ENCODE measurements at regions not wholly inside any gene's neighbourhood (a gene's known extent, or its start where the extent isn't known, plus 50 kb on each side); places are given as distances from the start of the nearest gene placed in this dataset.

DNA sequence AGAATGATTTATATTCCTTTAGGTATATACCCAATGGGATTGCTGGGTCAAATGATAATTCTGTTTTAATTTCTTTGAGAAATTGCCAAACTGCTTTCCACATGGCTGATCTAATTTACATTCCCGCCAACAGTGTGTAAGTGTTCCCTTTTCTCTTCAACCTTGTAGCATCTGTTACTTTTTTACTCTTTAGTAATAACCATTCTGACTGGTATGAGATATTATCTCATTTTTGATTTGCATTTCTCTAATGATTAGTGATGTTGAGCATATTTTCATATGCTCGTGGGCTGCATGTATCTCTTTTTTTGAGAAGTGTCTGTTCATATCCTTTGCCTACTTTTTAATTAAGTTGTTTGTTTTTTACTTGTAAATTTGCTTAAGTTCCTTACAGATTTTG is 1264.2 kb downstream of the OTOL1 start:
- ATAC-seq, result no peak
- Mint-ChIP-seq H3K27me3 (ENCODE audit: low read depth) (no peaks in the 10 kb centered on the region), H3K4me1 (ENCODE audit: low read depth) (no peaks in the 10 kb centered on the region), H3K36me3 (ENCODE audit: insufficient read depth) (no peaks in the 10 kb centered on the region), H3K9me3 (peaks cover 3% of the 10 kb centered on the region), H3K4me3 (no peak overlapping the region)
- no peak for DNase-seq

DNA sequence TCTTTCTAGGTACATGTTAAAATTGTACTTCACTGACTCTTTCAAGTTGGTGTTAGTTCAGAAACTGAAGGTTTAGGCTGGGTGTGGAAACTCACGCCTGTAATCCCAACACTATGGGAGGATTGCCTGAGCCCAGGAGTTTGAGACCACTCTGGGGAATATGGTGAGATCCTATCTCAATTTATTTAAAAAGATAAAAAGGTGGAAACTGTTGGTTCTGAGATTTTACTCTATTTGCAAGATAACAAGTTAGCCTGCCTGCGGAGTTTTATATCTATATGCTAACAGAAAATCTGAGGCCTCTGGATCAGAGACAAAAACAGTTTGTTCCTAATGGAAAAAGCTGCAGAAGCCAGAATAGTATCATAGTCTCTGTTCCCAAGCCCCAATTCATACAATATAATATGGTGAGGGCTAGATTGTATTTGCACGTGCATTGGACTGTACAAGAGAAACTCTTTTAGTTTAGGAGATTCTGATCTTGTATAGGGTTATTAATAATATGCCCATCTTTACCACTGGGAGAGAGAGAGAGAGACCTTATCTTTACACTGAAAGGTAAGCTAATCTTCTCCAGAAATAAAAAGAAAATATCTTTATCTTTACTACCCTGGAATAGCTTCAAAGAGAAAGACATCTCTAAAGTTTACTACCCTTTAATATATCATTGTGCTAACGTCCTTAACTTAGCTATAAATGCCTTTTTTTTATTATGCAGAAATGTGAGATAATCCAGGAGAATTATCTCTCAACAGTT is 1267.6 kb downstream of the OTOL1 start:
- H3K27me3 Mint-ChIP-seq (ENCODE audit: low read depth), result no peaks in the 10 kb centered on the region
- no peak for DNase-seq
- no peaks in the 10 kb centered on the region for H3K4me1 Mint-ChIP-seq (ENCODE audit: low read depth)
- H3K4me3 Mint-ChIP-seq, result no peak overlapping the region
- ATAC-seq, result no peak
- no peaks in the 10 kb centered on the region for H3K36me3 Mint-ChIP-seq (ENCODE audit: insufficient read depth)
- peaks cover 9% of the 10 kb centered on the region for H3K9me3 Mint-ChIP-seq

DNA sequence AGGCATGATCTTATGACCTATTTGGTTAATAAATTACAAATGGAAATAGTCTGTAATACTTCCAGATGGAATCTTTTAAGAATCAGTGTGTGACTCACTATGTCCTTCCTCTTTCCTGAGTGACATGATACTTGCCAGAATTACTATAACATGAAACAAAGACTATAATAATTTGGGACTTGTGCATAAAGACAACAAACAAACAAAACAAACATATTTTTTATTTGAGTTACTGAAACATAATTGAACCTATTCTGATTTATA is 1268.1 kb downstream of the OTOL1 start:
- peaks cover 9% of the 10 kb centered on the region for H3K9me3 Mint-ChIP-seq
- no peaks in the 10 kb centered on the region for H3K4me1 Mint-ChIP-seq (ENCODE audit: low read depth)
- no peaks in the 10 kb centered on the region for H3K36me3 Mint-ChIP-seq (ENCODE audit: insufficient read depth)
- no peak for ATAC-seq
- no peaks in the 10 kb centered on the region for H3K27me3 Mint-ChIP-seq (ENCODE audit: low read depth)
- DNase-seq, result no peak
- no peak overlapping the region for H3K4me3 Mint-ChIP-seq

DNA sequence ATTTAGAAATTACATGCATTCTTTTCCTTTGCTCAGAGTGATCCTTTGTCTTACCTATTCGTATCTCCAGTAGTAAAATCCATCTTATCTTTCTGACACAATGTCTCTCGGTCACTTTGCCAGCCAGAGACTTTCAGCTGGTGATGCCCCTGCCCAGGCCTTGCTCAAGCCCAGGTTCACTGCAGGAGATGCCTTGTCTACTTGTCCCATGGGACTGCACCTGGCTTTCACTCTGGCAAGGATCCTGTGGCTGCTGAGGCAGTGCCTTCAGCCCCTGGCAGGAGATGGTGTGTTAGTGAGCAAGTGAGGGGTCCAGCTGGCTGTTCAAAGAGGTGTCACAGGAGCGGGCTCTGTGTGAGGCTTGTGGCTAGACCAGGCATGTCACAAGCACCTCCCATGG is 1268.9 kb downstream of the OTOL1 start:
- H3K27me3 Mint-ChIP-seq (ENCODE audit: low read depth), result no peaks in the 10 kb centered on the region
- no peak for DNase-seq
- peaks cover 9% of the 10 kb centered on the region for H3K9me3 Mint-ChIP-seq
- ATAC-seq, result no peak
- no peaks in the 10 kb centered on the region for H3K4me1 Mint-ChIP-seq (ENCODE audit: low read depth)
- H3K4me3 Mint-ChIP-seq, result no peak overlapping the region
- H3K36me3 Mint-ChIP-seq (ENCODE audit: insufficient read depth), result no peaks in the 10 kb centered on the region

DNA sequence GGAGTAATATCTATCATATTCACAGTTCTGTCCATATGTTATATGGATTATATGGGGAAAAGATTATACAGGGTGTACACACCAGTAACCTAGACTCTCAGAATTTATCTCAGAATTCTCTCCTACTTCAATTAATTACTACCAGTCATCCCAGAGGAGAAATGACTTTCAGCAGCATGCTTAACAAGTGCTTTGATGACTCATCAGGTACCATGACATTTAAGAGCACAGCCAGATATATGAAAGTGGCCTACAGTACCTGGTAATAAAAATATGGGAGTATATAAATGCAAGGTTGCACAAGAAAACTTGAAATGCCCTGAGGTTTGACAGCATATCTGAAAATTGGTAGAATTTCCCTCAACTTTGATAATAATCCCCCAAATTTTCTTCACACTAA is 1273.0 kb downstream of the OTOL1 start:
- H3K9me3 Mint-ChIP-seq, result peaks cover 6% of the 10 kb centered on the region
- H3K27me3 Mint-ChIP-seq (ENCODE audit: low read depth), result no peaks in the 10 kb centered on the region
- DNase-seq, result no peak
- no peak overlapping the region for H3K4me3 Mint-ChIP-seq
- no peaks in the 10 kb centered on the region for H3K36me3 Mint-ChIP-seq (ENCODE audit: insufficient read depth)
- no peak for ATAC-seq
- H3K4me1 Mint-ChIP-seq (ENCODE audit: low read depth), result no peaks in the 10 kb centered on the region

DNA sequence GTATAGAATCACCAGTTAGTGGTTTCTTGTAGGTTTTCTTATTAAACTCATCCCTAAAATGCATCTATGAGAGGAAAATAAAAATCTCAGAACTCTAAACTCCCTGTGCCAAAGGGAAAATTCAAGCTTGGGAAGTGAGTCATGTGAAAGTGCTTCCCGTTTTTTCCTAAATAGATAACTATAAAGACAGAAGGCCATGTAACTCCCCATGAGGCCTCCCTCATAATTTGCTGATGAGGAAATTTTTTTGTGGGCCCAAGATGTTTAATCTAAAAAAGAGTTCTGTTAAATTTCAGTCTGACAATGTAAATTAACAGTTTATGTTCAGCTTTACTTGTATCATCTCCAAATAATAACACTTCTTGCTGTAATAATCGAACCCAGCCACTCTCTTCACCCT is 1273.9 kb downstream of the OTOL1 start:
- Mint-ChIP-seq H3K36me3 (ENCODE audit: insufficient read depth) (no peaks in the 10 kb centered on the region), H3K4me3 (no peak overlapping the region), H3K4me1 (ENCODE audit: low read depth) (no peaks in the 10 kb centered on the region), H3K27me3 (ENCODE audit: low read depth) (no peaks in the 10 kb centered on the region), H3K9me3 (peaks cover 9% of the 10 kb centered on the region)
- no peak for DNase-seq
- ATAC-seq, result no peak

DNA sequence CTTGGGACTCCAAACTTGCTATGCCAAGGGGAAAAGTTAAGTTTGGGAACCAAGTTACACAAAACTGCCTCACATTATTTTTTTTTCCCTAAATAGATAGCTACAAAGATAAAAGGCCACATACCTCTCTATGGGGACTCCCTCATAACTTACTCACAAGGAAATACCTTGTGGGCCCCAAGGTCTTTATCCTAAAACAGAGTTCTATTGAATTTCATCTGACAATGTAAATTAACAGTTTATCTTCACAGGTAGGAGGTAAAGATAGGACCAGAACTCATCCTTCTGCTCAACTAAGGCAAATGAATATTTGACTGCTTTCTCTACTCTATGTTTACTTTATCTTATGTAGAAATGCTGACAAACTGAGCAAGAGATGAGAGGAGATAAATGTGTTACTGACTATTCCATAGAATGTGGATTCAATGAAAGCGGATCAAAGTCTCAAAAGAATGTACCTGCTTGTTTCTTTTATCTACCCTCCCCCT is 1278.0 kb downstream of the OTOL1 start:
- no peak for ATAC-seq
- DNase-seq, result no peak
- peaks cover 6% of the 10 kb centered on the region for H3K9me3 Mint-ChIP-seq

DNA sequence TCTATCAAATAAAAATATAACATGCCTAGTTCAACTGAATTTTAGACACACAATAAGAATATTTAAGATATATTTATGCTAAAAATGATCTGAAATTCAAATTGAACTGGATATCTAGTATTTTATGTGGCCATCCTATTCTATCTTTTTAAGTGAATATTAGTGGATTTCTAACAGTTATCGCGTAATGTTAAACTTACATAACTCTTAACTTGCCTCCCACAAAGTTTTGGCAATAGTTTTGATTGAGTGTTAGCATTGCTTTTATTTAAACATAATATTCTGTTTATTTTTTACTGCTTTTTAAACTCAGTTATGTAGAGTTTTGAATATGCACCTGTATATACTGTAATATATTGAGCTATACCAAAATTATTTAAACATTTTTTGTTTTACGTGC is 1279.5 kb downstream of the OTOL1 start:
- ATAC-seq (no peak), DNase-seq (no peak)
- Mint-ChIP-seq H3K4me3 (no peak overlapping the region), H3K4me1 (ENCODE audit: low read depth) (no peaks in the 10 kb centered on the region), H3K27me3 (ENCODE audit: low read depth) (no peaks in the 10 kb centered on the region), H3K36me3 (ENCODE audit: insufficient read depth) (no peaks in the 10 kb centered on the region), H3K9me3 (peaks cover 10% of the 10 kb centered on the region)

More for the DNA sequence above, 1278.0 kb downstream of the OTOL1 start:
- no peaks in the 10 kb centered on the region for H3K36me3 Mint-ChIP-seq (ENCODE audit: insufficient read depth)
- H3K4me1 Mint-ChIP-seq (ENCODE audit: low read depth), result no peaks in the 10 kb centered on the region
- no peak overlapping the region for H3K4me3 Mint-ChIP-seq
- H3K27me3 Mint-ChIP-seq (ENCODE audit: low read depth), result no peaks in the 10 kb centered on the region

DNA sequence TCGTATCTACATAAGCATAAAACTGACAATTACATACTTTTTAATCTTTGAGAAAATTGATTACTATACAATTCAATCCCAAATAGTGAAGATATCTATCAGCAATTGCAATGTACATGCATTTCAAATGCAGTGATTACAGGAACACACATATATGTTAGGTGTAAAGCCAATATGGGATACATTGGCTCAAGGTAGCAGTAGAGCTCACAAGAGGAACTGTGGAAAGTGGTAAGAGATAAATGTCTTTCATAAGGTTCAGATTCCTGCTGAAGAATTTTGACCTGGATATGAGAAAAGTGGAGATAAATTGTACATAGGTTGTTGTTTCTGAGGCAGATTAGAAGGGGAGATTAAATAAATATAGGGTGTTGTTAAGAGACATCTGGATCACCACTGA is 1280.5 kb downstream of the OTOL1 start:
- Mint-ChIP-seq H3K4me1 (ENCODE audit: low read depth) (no peaks in the 10 kb centered on the region), H3K9me3 (peaks cover 10% of the 10 kb centered on the region), H3K36me3 (ENCODE audit: insufficient read depth) (no peaks in the 10 kb centered on the region), H3K27me3 (ENCODE audit: low read depth) (no peaks in the 10 kb centered on the region), H3K4me3 (no peak overlapping the region)
- ATAC-seq (no peak), DNase-seq (no peak)

DNA sequence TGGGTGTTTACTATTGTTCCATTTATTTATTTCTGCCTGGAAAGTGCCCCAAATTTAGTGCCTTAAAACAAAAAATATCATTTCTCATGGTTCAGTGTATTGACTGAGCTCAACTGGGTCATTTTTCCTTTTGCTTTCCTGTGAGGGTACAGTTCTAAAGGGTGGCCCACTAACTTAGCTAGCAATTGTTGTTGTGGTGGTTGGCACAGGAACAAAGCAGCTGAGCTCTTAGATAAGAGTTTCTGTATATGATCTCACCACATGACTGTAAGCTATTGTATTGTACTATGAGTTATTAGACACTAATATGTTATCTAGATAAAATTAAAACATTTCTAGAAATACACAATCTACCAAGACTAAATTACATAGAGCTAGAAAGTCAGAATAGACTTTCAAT is 1283.7 kb downstream of the OTOL1 start:
- no peaks in the 10 kb centered on the region for H3K36me3 Mint-ChIP-seq (ENCODE audit: insufficient read depth)
- no peaks in the 10 kb centered on the region for H3K27me3 Mint-ChIP-seq (ENCODE audit: low read depth)
- H3K4me3 Mint-ChIP-seq, result no peak overlapping the region
- peaks cover 11% of the 10 kb centered on the region for H3K9me3 Mint-ChIP-seq
- no peaks in the 10 kb centered on the region for H3K4me1 Mint-ChIP-seq (ENCODE audit: low read depth)
- ATAC-seq (no peak), DNase-seq (no peak)

DNA sequence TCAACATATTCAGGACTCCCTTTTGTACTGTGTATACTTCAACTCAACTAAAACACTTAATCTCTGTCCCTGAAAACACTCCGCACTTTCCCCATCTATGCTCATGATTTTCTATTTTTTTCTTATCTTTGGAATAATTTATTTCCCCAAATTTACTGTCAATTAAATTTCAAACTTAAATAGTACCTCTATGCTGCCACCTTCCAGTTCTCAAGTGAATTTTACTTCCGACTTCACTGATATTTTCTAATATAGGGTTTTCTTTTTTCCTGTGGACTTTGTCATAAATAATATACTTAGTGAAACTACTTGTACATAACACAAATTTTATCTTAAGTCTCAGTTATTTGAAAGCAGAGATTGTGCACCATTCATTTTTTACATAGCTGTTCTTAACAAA is 1303.3 kb downstream of the OTOL1 start:
- ATAC-seq, result no peak
- no peaks in the 10 kb centered on the region for H3K27me3 Mint-ChIP-seq (ENCODE audit: low read depth)
- H3K36me3 Mint-ChIP-seq (ENCODE audit: insufficient read depth), result no peaks in the 10 kb centered on the region
- H3K4me3 Mint-ChIP-seq, result no peak overlapping the region
- H3K9me3 Mint-ChIP-seq, result no peaks in the 10 kb centered on the region
- DNase-seq, result no peak
- H3K4me1 Mint-ChIP-seq (ENCODE audit: low read depth), result no peaks in the 10 kb centered on the region

DNA sequence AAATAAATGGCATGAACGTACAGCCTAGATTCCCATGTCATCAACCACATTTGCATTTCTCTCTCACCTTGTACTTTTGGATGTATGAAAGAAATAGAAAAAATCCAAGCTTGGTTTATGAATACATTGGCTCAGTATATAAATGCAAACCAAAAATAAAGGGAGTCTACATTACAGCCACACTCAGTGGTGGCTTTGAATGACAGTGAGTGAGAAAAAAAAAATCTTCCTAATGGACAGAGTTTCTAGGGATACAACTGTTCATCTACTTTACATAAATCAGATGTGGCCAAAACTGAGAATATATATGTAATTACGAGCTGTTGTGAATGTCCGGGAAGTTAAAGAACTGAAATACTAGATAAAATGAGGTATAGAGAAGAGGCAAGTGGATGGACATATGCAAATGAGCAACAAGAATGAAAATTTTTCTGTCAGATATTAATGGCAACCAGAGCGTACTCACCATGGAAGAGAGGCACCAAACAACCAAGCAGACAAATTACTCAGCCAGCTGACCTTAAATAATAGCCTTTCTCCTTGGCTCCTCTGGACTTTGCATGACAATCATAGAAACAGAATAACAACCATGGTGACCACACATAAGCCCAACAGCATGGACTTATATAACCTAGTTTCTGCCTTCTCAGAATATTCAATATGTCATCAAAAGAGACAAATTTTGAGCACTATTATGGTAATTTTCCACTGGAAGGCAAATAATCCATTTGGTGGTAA is 1305.8 kb downstream of the OTOL1 start:
- no peaks in the 10 kb centered on the region for H3K27me3 Mint-ChIP-seq (ENCODE audit: low read depth)

DNA sequence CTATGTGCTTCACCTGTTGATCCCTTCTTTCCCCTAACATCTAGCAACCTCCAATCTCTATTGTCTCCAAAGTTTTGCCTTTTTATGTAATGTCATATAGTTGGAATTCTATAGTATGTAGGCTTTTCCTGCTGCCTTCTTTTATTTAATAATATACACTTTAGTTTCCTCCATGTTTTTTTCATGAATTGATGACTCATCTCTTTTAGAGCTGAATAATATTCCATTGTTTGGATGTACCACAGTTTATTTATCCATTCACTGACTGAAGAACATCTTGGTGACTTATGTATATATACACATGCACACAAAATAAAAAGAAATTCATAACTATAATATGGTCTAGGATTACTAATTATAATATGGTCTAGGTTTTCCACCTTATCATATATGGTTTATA is 1314.2 kb downstream of the OTOL1 start:
- Mint-ChIP-seq H3K27me3 (ENCODE audit: low read depth) (no peaks in the 10 kb centered on the region), H3K9me3 (peaks cover 15% of the 10 kb centered on the region), H3K4me1 (ENCODE audit: low read depth) (no peaks in the 10 kb centered on the region), H3K36me3 (ENCODE audit: insufficient read depth) (no peaks in the 10 kb centered on the region), H3K4me3 (no peak overlapping the region)
- no peak for DNase-seq
- ATAC-seq, result no peak

More for the DNA sequence above, 1305.8 kb downstream of the OTOL1 start:
- H3K9me3 Mint-ChIP-seq, result no peaks in the 10 kb centered on the region
- no peaks in the 10 kb centered on the region for H3K36me3 Mint-ChIP-seq (ENCODE audit: insufficient read depth)
- H3K4me3 Mint-ChIP-seq, result no peak overlapping the region
- DNase-seq (no peak), ATAC-seq (no peak)
- H3K4me1 Mint-ChIP-seq (ENCODE audit: low read depth), result no peaks in the 10 kb centered on the region

DNA sequence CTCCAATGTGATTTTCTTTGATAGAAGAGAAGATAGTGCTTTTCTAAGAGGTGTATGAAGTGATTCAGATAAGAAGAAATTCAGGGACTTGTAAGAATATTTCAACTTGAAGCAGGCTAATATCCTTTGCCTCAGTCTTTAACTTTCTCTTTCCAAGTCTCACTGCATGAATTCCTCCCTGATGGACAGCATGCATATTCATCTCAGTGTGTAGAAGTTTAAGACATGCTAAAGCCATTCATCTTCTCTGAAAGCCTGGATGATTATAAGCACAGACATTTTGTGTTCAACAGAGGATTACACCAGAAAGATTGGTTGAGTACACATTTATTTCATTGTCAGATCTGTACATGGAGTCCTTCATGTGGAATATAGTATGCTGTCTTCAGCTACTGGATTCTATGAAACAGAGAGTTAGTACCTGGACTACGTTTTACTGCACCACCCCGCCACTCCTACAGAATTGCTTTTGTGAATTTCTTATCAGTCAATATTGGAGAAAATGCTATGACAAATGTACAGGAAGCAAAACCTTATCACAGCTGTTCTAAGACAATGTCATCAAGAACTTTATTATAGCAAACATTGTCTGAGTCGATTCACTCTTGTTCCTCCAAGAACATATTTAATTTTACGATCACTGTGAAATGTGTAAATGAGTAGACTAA is 1346.1 kb downstream of the OTOL1 start:
- no peak for ATAC-seq
- H3K36me3 Mint-ChIP-seq (ENCODE audit: insufficient read depth), result no peaks in the 10 kb centered on the region
- no peak for DNase-seq
- H3K4me1 Mint-ChIP-seq (ENCODE audit: low read depth), result no peaks in the 10 kb centered on the region
- H3K4me3 Mint-ChIP-seq, result no peak overlapping the region
- H3K9me3 Mint-ChIP-seq, result peaks cover 4% of the 10 kb centered on the region
- H3K27me3 Mint-ChIP-seq (ENCODE audit: low read depth), result no peaks in the 10 kb centered on the region

DNA sequence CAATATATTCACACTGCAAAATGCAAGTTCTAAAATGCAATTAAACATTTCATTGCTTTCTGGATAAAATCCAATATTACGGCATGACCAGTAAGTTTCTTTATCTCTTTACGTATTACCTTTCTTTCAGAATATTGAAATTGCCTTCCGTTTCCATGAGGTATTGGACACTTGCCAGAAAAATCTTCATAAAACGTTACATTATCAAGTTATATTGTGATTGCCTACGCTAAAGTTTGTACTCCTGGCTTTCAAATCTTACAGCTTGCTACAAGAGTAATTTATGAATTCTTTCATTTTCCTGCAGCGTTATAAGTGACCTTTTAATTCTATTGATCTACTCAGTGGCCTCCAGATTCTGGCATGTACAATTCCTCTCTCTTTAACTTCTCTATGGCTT is 1349.3 kb downstream of the OTOL1 start:
- Mint-ChIP-seq H3K4me1 (ENCODE audit: low read depth) (no peaks in the 10 kb centered on the region), H3K4me3 (no peak overlapping the region), H3K36me3 (ENCODE audit: insufficient read depth) (no peaks in the 10 kb centered on the region), H3K27me3 (ENCODE audit: low read depth) (no peaks in the 10 kb centered on the region), H3K9me3 (peaks cover 4% of the 10 kb centered on the region)
- ATAC-seq (no peak), DNase-seq (no peak)

Data from activated T-cell treated with anti-CD3 and anti-CD28 coated beads, Interleukin-2, amount 50 U/mL, for 4 hours (primary cell).